ENCODE measurements at regions not wholly inside any gene's neighbourhood (a gene's known extent, or its start where the extent isn't known, plus 50 kb on each side); places are given as distances from the start of the nearest gene placed in this dataset.

- H3K4me3 ChIP-seq (ENCODE audit: insufficient read depth, low read length, poor library complexity, severe bottlenecking): no peak overlapping the region
- no peak overlapping the region for H3K4me2 ChIP-seq (ENCODE audit: low read depth, low read length, poor library complexity, severe bottlenecking)
- no peaks in the 10 kb centered on the region for H4K20me1 ChIP-seq (ENCODE audit: low read depth, low read length)
- no peak for TF ChIP-seq EZH2phosphoT487 (conservative IDR thresholded peaks at IDR 0.05; ENCODE audit: low read length)
- TF ChIP-seq CTCF (IDR thresholded peaks at IDR 0.05; ENCODE audit: insufficient read depth, low read length, poor library complexity, severe bottlenecking): no peak
- no peaks in the 10 kb centered on the region for H3K9me3 ChIP-seq (ENCODE audit: insufficient read depth, low read length)
- no peaks in the 10 kb centered on the region for H3K36me3 ChIP-seq (ENCODE audit: low read length)
- H3K9me2 ChIP-seq (replicated peaks; ENCODE audit: insufficient read depth, low read length): no peaks in the 10 kb centered on the region
- no peak overlapping the region for H3K27ac ChIP-seq (ENCODE audit: low read depth, low read length)
- no peaks in the 10 kb centered on the region for H3K27me3 ChIP-seq (ENCODE audit: low read length)
- H2AFZ ChIP-seq (ENCODE audit: low read depth, low read length, severe bottlenecking): no peak overlapping the region
- H3K79me2 ChIP-seq (ENCODE audit: insufficient read depth, low read length): no peaks in the 10 kb centered on the region
- no peak overlapping the region for H3K9ac ChIP-seq (ENCODE audit: low read length)
- no peaks in the 10 kb centered on the region for H3F3A ChIP-seq (ENCODE audit: insufficient read depth)
These were observed 322.7 kb upstream of the SOX11 start for GRCh38 chr2:5369510-5369909.

GRCh38 chr2:5370158-5370557 lies 322.0 kb upstream of the SOX11 start:
- no peak overlapping the region for H2AFZ ChIP-seq (ENCODE audit: low read depth, low read length, severe bottlenecking)
- H4K20me1 ChIP-seq (ENCODE audit: low read depth, low read length): no peaks in the 10 kb centered on the region
- H3K79me2 ChIP-seq (ENCODE audit: insufficient read depth, low read length): no peaks in the 10 kb centered on the region
- H3K4me3 ChIP-seq (ENCODE audit: insufficient read depth, low read length, poor library complexity, severe bottlenecking): no peak overlapping the region
- H3F3A ChIP-seq (ENCODE audit: insufficient read depth): no peaks in the 10 kb centered on the region
- H3K36me3 ChIP-seq (ENCODE audit: low read length): no peaks in the 10 kb centered on the region
- no peak overlapping the region for H3K27ac ChIP-seq (ENCODE audit: low read depth, low read length)
- H3K9ac ChIP-seq (ENCODE audit: low read length): no peak overlapping the region
- TF ChIP-seq CTCF (IDR thresholded peaks at IDR 0.05; ENCODE audit: insufficient read depth, low read length, poor library complexity, severe bottlenecking) (no peak), EZH2phosphoT487 (conservative IDR thresholded peaks at IDR 0.05; ENCODE audit: low read length) (no peak)
- no peaks in the 10 kb centered on the region for H3K9me3 ChIP-seq (ENCODE audit: insufficient read depth, low read length)
- H3K4me2 ChIP-seq (ENCODE audit: low read depth, low read length, poor library complexity, severe bottlenecking): no peak overlapping the region
- H3K27me3 ChIP-seq (ENCODE audit: low read length): no peaks in the 10 kb centered on the region
- no peaks in the 10 kb centered on the region for H3K9me2 ChIP-seq (replicated peaks; ENCODE audit: insufficient read depth, low read length)

- no peaks in the 10 kb centered on the region for H3K9me3 ChIP-seq (ENCODE audit: insufficient read depth, low read length)
- H3K27me3 ChIP-seq (ENCODE audit: low read length): no peaks in the 10 kb centered on the region
- no peaks in the 10 kb centered on the region for H3K9me2 ChIP-seq (replicated peaks; ENCODE audit: insufficient read depth, low read length)
- no peaks in the 10 kb centered on the region for H4K20me1 ChIP-seq (ENCODE audit: low read depth, low read length)
- no peaks in the 10 kb centered on the region for H3K79me2 ChIP-seq (ENCODE audit: insufficient read depth, low read length)
- TF ChIP-seq EZH2phosphoT487 (conservative IDR thresholded peaks at IDR 0.05; ENCODE audit: low read length) (no peak), CTCF (IDR thresholded peaks at IDR 0.05; ENCODE audit: insufficient read depth, low read length, poor library complexity, severe bottlenecking) (no peak)
- no peak overlapping the region for H2AFZ ChIP-seq (ENCODE audit: low read depth, low read length, severe bottlenecking)
- H3F3A ChIP-seq (ENCODE audit: insufficient read depth): no peaks in the 10 kb centered on the region
- no peaks in the 10 kb centered on the region for H3K36me3 ChIP-seq (ENCODE audit: low read length)
- H3K27ac ChIP-seq (ENCODE audit: low read depth, low read length): no peak overlapping the region
- H3K4me3 ChIP-seq (ENCODE audit: insufficient read depth, low read length, poor library complexity, severe bottlenecking): no peak overlapping the region
- no peak overlapping the region for H3K9ac ChIP-seq (ENCODE audit: low read length)
- H3K4me2 ChIP-seq (ENCODE audit: low read depth, low read length, poor library complexity, severe bottlenecking): no peak overlapping the region
These were observed 320.0 kb upstream of the SOX11 start for GRCh38 chr2:5372141-5372540.

- no peaks in the 10 kb centered on the region for H3F3A ChIP-seq (ENCODE audit: insufficient read depth)
- H3K9me2 ChIP-seq (replicated peaks; ENCODE audit: insufficient read depth, low read length): no peaks in the 10 kb centered on the region
- no peaks in the 10 kb centered on the region for H3K9me3 ChIP-seq (ENCODE audit: insufficient read depth, low read length)
- H2AFZ ChIP-seq (ENCODE audit: low read depth, low read length, severe bottlenecking): no peak overlapping the region
- no peak overlapping the region for H3K27ac ChIP-seq (ENCODE audit: low read depth, low read length)
- H3K9ac ChIP-seq (ENCODE audit: low read length): no peak overlapping the region
- no peak for TF ChIP-seq CTCF (IDR thresholded peaks at IDR 0.05; ENCODE audit: insufficient read depth, low read length, poor library complexity, severe bottlenecking)
- no peak for TF ChIP-seq EZH2phosphoT487 (conservative IDR thresholded peaks at IDR 0.05; ENCODE audit: low read length)
- H3K36me3 ChIP-seq (ENCODE audit: low read length): no peaks in the 10 kb centered on the region
- no peak overlapping the region for H3K4me3 ChIP-seq (ENCODE audit: insufficient read depth, low read length, poor library complexity, severe bottlenecking)
- no peaks in the 10 kb centered on the region for H3K27me3 ChIP-seq (ENCODE audit: low read length)
- H4K20me1 ChIP-seq (ENCODE audit: low read depth, low read length): no peaks in the 10 kb centered on the region
- no peak overlapping the region for H3K4me2 ChIP-seq (ENCODE audit: low read depth, low read length, poor library complexity, severe bottlenecking)
- no peaks in the 10 kb centered on the region for H3K79me2 ChIP-seq (ENCODE audit: insufficient read depth, low read length)
These were observed 319.0 kb upstream of the SOX11 start for GRCh38 chr2:5373200-5373599.
